HepG2 (cell line): ENCODE measurements at regions not wholly inside any gene's neighbourhood (a gene's known extent, or its start where the extent isn't known, plus 50 kb on each side); places are given as distances from the start of the nearest gene placed in this dataset.

ENCODE experiments used
- ATM ChIP-seq: fragments of 450-650 bp; IDR thresholded peaks from 2 replicates; pipeline ENCODE4 v1.7.1; 2017; ENCODE audit warnings: mild to moderate bottlenecking, borderline replicate concordance
- BCL3 ChIP-seq: sonication (generic); formaldehyde crosslinking; IDR thresholded peaks from 2 replicates; pipeline ENCODE4 v1.5.1; 2020; ENCODE audit warnings: mild to moderate bottlenecking, missing genetic modification reagents, moderate library complexity
- EED ChIP-seq: sonication (generic); formaldehyde crosslinking; IDR thresholded peaks from 2 replicates; pipeline ENCODE4 v1.5.0; 2020; ENCODE audit warnings: mild to moderate bottlenecking, missing genetic modification reagents
- FOXK1 ChIP-seq: sonication (generic); formaldehyde crosslinking; IDR thresholded peaks from 2 replicates; pipeline ENCODE4 v1.4.0; 2020; ENCODE audit warnings: low read depth, missing genetic modification reagents, borderline replicate concordance
- GABPA ChIP-seq, 2 experiments: IDR thresholded peaks; 2 replicates each; pipeline ENCODE4 v1.6.1; 2011 to 2016; ENCODE audit warnings: low read depth in 2 of 2, low read length in 1 of 2, missing biosample characterization in 1 of 2, missing genetic modification characterization in 1 of 2
- GZF1 ChIP-seq: sonication (generic); formaldehyde crosslinking; IDR thresholded peaks from 2 replicates; pipeline ENCODE4 v1.5.1; 2020; ENCODE audit warnings: mild to moderate bottlenecking, missing genetic modification reagents
- NR2F1 ChIP-seq, 2 experiments: fragments of 450-650 bp in 1 of 2; formaldehyde crosslinking in 1 of 2; IDR thresholded peaks; 2 replicates each; pipeline versions ENCODE4 v1.5.0 to v1.6.1; 2016 to 2020; ENCODE audit warnings: mild to moderate bottlenecking in 1 of 2, missing compliant biosample characterization in 1 of 2, missing genetic modification reagents in 1 of 2, moderate library complexity in 1 of 2
- PRDM10 ChIP-seq: sonication (generic); formaldehyde crosslinking; IDR thresholded peaks from 2 replicates; pipeline ENCODE4 v1.4.0; 2020; ENCODE audit warnings: low read depth, missing genetic modification reagents
- ZBTB1 ChIP-seq: sonication (generic); formaldehyde crosslinking; IDR thresholded peaks from 2 replicates; pipeline ENCODE4 v1.4.0; 2020; ENCODE audit warnings: missing genetic modification reagents, borderline replicate concordance
- ZFAT ChIP-seq: sonication (generic); formaldehyde crosslinking; conservative IDR thresholded peaks from 2 replicates; pipeline ENCODE4 v1.8.1; 2023; ENCODE audit warnings: missing genetic modification reagents, inconsistent platforms
- ZNF12 ChIP-seq: sonication (generic); formaldehyde crosslinking; IDR thresholded peaks from 2 replicates; pipeline ENCODE4 v1.5.0; 2020; ENCODE audit warnings: missing genetic modification reagents
- ZNF230 ChIP-seq: sonication (generic); formaldehyde crosslinking; IDR thresholded peaks from 2 replicates; pipeline ENCODE4 v1.4.0; 2020; ENCODE audit warnings: mild to moderate bottlenecking, missing genetic modification reagents
- ZNF234 ChIP-seq: sonication (generic); formaldehyde crosslinking; conservative IDR thresholded peaks from 2 replicates; pipeline ENCODE4 v1.5.1; 2020; ENCODE audit warnings: mild to moderate bottlenecking, missing genetic modification reagents
- ZNF619 ChIP-seq: sonication (generic); formaldehyde crosslinking; IDR thresholded peaks from 2 replicates; pipeline ENCODE4 v1.4.0; 2020; ENCODE audit warnings: mild to moderate bottlenecking, missing genetic modification reagents
- TF ChIP-seq, protein P1 (sequence below): sonication (generic); formaldehyde crosslinking; IDR thresholded peaks from 2 replicates; pipeline ENCODE4 v1.4.0; 2020; ENCODE audit warnings: mild to moderate bottlenecking, missing genetic modification reagents
- TF ChIP-seq, protein P2 (sequence below): sonication (generic); formaldehyde crosslinking; IDR thresholded peaks from 2 replicates; pipeline ENCODE4 v1.4.0; 2020; ENCODE audit warnings: missing genetic modification reagents
- TF ChIP-seq, protein P3 (sequence below): sonication (generic); formaldehyde crosslinking; IDR thresholded peaks from 2 replicates; pipeline ENCODE4 v1.4.0; 2020; ENCODE audit warnings: missing genetic modification reagents, borderline replicate concordance
- TF ChIP-seq, protein P4 (sequence below): sonication (generic); formaldehyde crosslinking; conservative IDR thresholded peaks from 2 replicates; pipeline ENCODE4 v1.4.0; 2020; ENCODE audit warnings: missing genetic modification reagents

DNA sequence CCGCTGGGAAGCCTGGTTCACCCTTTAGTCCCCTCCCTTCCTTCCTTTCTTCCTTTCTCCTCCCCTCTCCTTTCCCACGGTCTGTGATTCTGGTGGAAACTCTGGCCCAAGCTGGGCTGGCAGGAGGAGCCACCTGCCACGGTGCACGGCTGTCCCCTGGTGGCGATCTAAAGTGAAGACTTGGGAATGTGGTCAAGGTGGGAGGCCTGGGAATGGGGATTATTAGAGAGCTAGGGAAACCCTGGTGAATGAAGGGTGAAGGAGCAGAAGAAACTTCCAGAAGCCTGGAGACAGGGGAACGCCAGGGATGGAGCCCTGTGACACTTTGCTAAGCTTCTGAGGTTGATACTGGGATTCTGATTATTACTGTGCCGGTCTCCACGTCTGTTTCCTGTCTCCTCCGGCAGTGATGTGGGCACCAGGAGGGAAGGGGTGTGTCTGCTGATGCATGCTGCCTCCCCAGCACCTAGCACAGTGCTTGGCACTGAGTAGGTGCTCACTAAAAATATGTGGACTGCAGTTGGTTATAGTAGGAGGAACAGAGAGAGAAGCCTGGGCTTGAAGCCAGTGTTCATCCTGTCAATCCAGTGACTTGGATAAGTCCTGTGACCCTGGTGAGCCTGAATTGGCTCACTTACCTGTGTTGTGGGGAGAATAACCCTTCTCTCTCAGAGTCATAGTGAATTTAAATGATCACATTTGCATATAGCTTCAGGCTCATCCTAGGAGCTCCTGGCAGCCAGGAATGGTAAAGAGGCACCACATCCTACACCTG, 71.2 kb upstream of the NBPF3 start (continued):
- TF ChIP-seq, protein P1, sequence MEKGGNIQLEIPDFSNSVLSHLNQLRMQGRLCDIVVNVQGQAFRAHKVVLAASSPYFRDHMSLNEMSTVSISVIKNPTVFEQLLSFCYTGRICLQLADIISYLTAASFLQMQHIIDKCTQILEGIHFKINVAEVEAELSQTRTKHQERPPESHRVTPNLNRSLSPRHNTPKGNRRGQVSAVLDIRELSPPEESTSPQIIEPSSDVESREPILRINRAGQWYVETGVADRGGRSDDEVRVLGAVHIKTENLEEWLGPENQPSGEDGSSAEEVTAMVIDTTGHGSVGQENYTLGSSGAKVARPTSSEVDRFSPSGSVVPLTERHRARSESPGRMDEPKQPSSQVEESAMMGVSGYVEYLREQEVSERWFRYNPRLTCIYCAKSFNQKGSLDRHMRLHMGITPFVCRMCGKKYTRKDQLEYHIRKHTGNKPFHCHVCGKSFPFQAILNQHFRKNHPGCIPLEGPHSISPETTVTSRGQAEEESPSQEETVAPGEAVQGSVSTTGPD (CRISPR knock-in tag) = no peak
- TF ChIP-seq, protein P2, sequence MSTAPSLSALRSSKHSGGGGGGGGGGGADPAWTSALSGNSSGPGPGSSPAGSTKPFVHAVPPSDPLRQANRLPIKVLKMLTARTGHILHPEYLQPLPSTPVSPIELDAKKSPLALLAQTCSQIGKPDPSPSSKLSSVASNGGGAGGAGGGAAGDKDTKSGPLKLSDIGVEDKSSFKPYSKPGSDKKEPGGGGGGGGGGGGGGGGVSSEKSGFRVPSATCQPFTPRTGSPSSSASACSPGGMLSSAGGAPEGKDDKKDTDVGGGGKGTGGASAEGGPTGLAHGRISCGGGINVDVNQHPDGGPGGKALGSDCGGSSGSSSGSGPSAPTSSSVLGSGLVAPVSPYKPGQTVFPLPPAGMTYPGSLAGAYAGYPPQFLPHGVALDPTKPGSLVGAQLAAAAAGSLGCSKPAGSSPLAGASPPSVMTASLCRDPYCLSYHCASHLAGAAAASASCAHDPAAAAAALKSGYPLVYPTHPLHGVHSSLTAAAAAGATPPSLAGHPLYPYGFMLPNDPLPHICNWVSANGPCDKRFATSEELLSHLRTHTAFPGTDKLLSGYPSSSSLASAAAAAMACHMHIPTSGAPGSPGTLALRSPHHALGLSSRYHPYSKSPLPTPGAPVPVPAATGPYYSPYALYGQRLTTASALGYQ (CRISPR knock-in tag) = no peak
- TF ChIP-seq ZNF234 (CRISPR knock-in tag) = no peak
- TF ChIP-seq FOXK1 (CRISPR knock-in tag) = peak; percentile 40; the same call in 1 of the 2 replicates
- TF ChIP-seq, protein P3, sequence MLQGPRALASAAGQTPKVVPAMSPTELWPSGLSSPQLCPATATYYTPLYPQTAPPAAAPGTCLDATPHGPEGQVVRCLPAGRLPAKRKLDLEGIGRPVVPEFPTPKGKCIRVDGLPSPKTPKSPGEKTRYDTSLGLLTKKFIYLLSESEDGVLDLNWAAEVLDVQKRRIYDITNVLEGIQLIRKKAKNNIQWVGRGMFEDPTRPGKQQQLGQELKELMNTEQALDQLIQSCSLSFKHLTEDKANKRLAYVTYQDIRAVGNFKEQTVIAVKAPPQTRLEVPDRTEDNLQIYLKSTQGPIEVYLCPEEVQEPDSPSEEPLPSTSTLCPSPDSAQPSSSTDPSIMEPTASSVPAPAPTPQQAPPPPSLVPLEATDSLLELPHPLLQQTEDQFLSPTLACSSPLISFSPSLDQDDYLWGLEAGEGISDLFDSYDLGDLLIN = no peak
- 0 out of 2 replicates have a peak, but pooled peaks have one; percentile 39 for TF ChIP-seq ZNF619 (CRISPR knock-in tag)
- TF ChIP-seq PRDM10 = no peak
- TF ChIP-seq, protein P4, sequence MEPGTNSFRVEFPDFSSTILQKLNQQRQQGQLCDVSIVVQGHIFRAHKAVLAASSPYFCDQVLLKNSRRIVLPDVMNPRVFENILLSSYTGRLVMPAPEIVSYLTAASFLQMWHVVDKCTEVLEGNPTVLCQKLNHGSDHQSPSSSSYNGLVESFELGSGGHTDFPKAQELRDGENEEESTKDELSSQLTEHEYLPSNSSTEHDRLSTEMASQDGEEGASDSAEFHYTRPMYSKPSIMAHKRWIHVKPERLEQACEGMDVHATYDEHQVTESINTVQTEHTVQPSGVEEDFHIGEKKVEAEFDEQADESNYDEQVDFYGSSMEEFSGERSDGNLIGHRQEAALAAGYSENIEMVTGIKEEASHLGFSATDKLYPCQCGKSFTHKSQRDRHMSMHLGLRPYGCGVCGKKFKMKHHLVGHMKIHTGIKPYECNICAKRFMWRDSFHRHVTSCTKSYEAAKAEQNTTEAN (CRISPR knock-in tag) = no peak
- TF ChIP-seq ZBTB1 (CRISPR knock-in tag) = no peak
- no peak for TF ChIP-seq GZF1 (CRISPR knock-in tag)
- TF ChIP-seq BCL3 (CRISPR knock-in tag) = no peak
- TF ChIP-seq ZFAT (CRISPR knock-in tag) = no peak
- TF ChIP-seq NR2F1 (CRISPR knock-in tag; IDR thresholded peaks at IDR 0.05) = no peak
- no peak for TF ChIP-seq ZNF230 (CRISPR knock-in tag)
- no peak for TF ChIP-seq GABPA (IDR thresholded peaks at IDR 0.05; ENCODE audit: low read depth, low read length)
- peak; percentile 28; the same call in 1 of the 2 replicates for TF ChIP-seq GABPA (CRISPR knock-in tag; IDR thresholded peaks at IDR 0.05; ENCODE audit: low read depth)
- no peak for TF ChIP-seq EED (CRISPR knock-in tag)
- no peak for TF ChIP-seq ATM
- TF ChIP-seq ZNF12 = no peak
